Ovary (tissue), 3 donors: ENCODE measurements at regions not wholly inside any gene's neighbourhood (a gene's known extent, or its start where the extent isn't known, plus 50 kb on each side); places are given as distances from the start of the nearest gene placed in this dataset.

Experiments used
- CTCF ChIP-seq, 3 donors: fragments of 450-650 bp in 2 of 3; fragments of 200-600 bp in 1 of 3; IDR thresholded peaks; one replicate each; pipeline versions ENCODE4 v1.5.1 to v1.8.0; 2016 to 2022; ENCODE audit warnings: antibody characterized with exemption in 3 of 3, mild to moderate bottlenecking in 1 of 3
- POLR2A ChIP-seq: fragments of 450-650 bp; IDR thresholded peaks from one replicate; pipeline ENCODE4 v1.6.1; 2017; ENCODE audit warnings: antibody characterized with exemption, mild to moderate bottlenecking, moderate library complexity
- donor health status: DM: no; HTN: no; CAD: no.

GRCh38 chr1:229815076-229815475 lies 189.0 kb downstream of the URB2 start:
- TF ChIP-seq POLR2A: no peak
- TF ChIP-seq CTCF (IDR thresholded peaks at IDR 0.05): no peak
